ENCODE measurements at regions not wholly inside any gene's neighbourhood (a gene's known extent, or its start where the extent isn't known, plus 50 kb on each side); places are given as distances from the start of the nearest gene placed in this dataset.

- DNase-seq (ENCODE audit: insufficient read length) (no peak), FAIRE-seq (no peak)
- TF ChIP-seq POLR2A (IDR thresholded peaks at IDR 0.05; ENCODE audit: low read depth, low read length) (no peak), POLR2AphosphoS5 (IDR thresholded peaks at IDR 0.05; ENCODE audit: low read depth, low read length) (no peak), TAF1 (IDR thresholded peaks at IDR 0.05; ENCODE audit: borderline replicate concordance, low read depth, low read length) (no peak)
Measured at GRCh38 chr1:213759359-213760181, 228.2 kb upstream of the PROX1 start.

GRCh38 chr1:213761845-213762407, 225.8 kb upstream of the PROX1 start:
- FAIRE-seq (no peak), DNase-seq (ENCODE audit: insufficient read length) (no peak)
- no peak for TF ChIP-seq POLR2AphosphoS5 (IDR thresholded peaks at IDR 0.05; ENCODE audit: low read depth, low read length)
- TF ChIP-seq POLR2A (IDR thresholded peaks at IDR 0.05; ENCODE audit: low read depth, low read length) = no peak
- no peak for TF ChIP-seq TAF1 (IDR thresholded peaks at IDR 0.05; ENCODE audit: borderline replicate concordance, low read depth, low read length)

GRCh38 chr1:213767683-213768082, 220.1 kb upstream of the PROX1 start:
- DNase-seq (ENCODE audit: insufficient read length) (no peak), FAIRE-seq (no peak)
- TF ChIP-seq TAF1 (IDR thresholded peaks at IDR 0.05; ENCODE audit: borderline replicate concordance, low read depth, low read length) (no peak), POLR2AphosphoS5 (IDR thresholded peaks at IDR 0.05; ENCODE audit: low read depth, low read length) (no peak), POLR2A (IDR thresholded peaks at IDR 0.05; ENCODE audit: low read depth, low read length) (no peak)

- DNase-seq (ENCODE audit: insufficient read length) = no peak
- TF ChIP-seq POLR2A (IDR thresholded peaks at IDR 0.05; ENCODE audit: low read depth, low read length) = no peak
- TF ChIP-seq POLR2AphosphoS5 (IDR thresholded peaks at IDR 0.05; ENCODE audit: low read depth, low read length) = no peak
- no peak for TF ChIP-seq TAF1 (IDR thresholded peaks at IDR 0.05; ENCODE audit: borderline replicate concordance, low read depth, low read length)
- no peak for FAIRE-seq
Measured at GRCh38 chr1:213772128-213773063, 215.4 kb upstream of the PROX1 start.

- no peak for TF ChIP-seq TAF1 (IDR thresholded peaks at IDR 0.05; ENCODE audit: borderline replicate concordance, low read depth, low read length)
- no peak for TF ChIP-seq POLR2A (IDR thresholded peaks at IDR 0.05; ENCODE audit: low read depth, low read length)
- no peak for TF ChIP-seq POLR2AphosphoS5 (IDR thresholded peaks at IDR 0.05; ENCODE audit: low read depth, low read length)
- FAIRE-seq = no peak
Measured at GRCh38 chr1:213773975-213774374, 213.8 kb upstream of the PROX1 start.

GRCh38 chr1:213776969-213777368, 210.8 kb upstream of the PROX1 start:
- TF ChIP-seq TAF1 (IDR thresholded peaks at IDR 0.05; ENCODE audit: borderline replicate concordance, low read depth, low read length) (no peak), POLR2AphosphoS5 (IDR thresholded peaks at IDR 0.05; ENCODE audit: low read depth, low read length) (no peak), POLR2A (IDR thresholded peaks at IDR 0.05; ENCODE audit: low read depth, low read length) (no peak)
- FAIRE-seq = no peak
- no peak for DNase-seq (ENCODE audit: insufficient read length)

More at GRCh38 chr1:213773975-213774374, 213.8 kb upstream of the PROX1 start:
- no peak for DNase-seq (ENCODE audit: insufficient read length)

- no peak for DNase-seq (ENCODE audit: insufficient read length)
- no peak for FAIRE-seq
- no peak for TF ChIP-seq POLR2A (IDR thresholded peaks at IDR 0.05; ENCODE audit: low read depth, low read length)
- TF ChIP-seq TAF1 (IDR thresholded peaks at IDR 0.05; ENCODE audit: borderline replicate concordance, low read depth, low read length) = no peak
- TF ChIP-seq POLR2AphosphoS5 (IDR thresholded peaks at IDR 0.05; ENCODE audit: low read depth, low read length) = no peak
Measured at GRCh38 chr1:213779228-213779627, 208.5 kb upstream of the PROX1 start.

GRCh38 chr1:213782941-213783672, 204.7 kb upstream of the PROX1 start:
- TF ChIP-seq POLR2AphosphoS5 (IDR thresholded peaks at IDR 0.05; ENCODE audit: low read depth, low read length) (no peak), POLR2A (IDR thresholded peaks at IDR 0.05; ENCODE audit: low read depth, low read length) (no peak), TAF1 (IDR thresholded peaks at IDR 0.05; ENCODE audit: borderline replicate concordance, low read depth, low read length) (no peak)
- DNase-seq (ENCODE audit: insufficient read length) = no peak
- FAIRE-seq = no peak

- TF ChIP-seq POLR2AphosphoS5 (IDR thresholded peaks at IDR 0.05; ENCODE audit: low read depth, low read length) = no peak
- no peak for TF ChIP-seq POLR2A (IDR thresholded peaks at IDR 0.05; ENCODE audit: low read depth, low read length)
- no peak for TF ChIP-seq TAF1 (IDR thresholded peaks at IDR 0.05; ENCODE audit: borderline replicate concordance, low read depth, low read length)
- DNase-seq (ENCODE audit: insufficient read length) (no peak), FAIRE-seq (no peak)
Measured at GRCh38 chr1:213783893-213784292, 203.9 kb upstream of the PROX1 start.

GRCh38 chr1:213786683-213787082, 201.1 kb upstream of the PROX1 start:
- DNase-seq (ENCODE audit: insufficient read length) = no peak
- FAIRE-seq = no peak
- no peak for TF ChIP-seq POLR2A (IDR thresholded peaks at IDR 0.05; ENCODE audit: low read depth, low read length)
- TF ChIP-seq POLR2AphosphoS5 (IDR thresholded peaks at IDR 0.05; ENCODE audit: low read depth, low read length) = no peak
- no peak for TF ChIP-seq TAF1 (IDR thresholded peaks at IDR 0.05; ENCODE audit: borderline replicate concordance, low read depth, low read length)

Measured in GM12892 (cell line).